ENCODE measurements at regions not wholly inside any gene's neighbourhood (a gene's known extent, or its start where the extent isn't known, plus 50 kb on each side); places are given as distances from the start of the nearest gene placed in this dataset.

DNA sequence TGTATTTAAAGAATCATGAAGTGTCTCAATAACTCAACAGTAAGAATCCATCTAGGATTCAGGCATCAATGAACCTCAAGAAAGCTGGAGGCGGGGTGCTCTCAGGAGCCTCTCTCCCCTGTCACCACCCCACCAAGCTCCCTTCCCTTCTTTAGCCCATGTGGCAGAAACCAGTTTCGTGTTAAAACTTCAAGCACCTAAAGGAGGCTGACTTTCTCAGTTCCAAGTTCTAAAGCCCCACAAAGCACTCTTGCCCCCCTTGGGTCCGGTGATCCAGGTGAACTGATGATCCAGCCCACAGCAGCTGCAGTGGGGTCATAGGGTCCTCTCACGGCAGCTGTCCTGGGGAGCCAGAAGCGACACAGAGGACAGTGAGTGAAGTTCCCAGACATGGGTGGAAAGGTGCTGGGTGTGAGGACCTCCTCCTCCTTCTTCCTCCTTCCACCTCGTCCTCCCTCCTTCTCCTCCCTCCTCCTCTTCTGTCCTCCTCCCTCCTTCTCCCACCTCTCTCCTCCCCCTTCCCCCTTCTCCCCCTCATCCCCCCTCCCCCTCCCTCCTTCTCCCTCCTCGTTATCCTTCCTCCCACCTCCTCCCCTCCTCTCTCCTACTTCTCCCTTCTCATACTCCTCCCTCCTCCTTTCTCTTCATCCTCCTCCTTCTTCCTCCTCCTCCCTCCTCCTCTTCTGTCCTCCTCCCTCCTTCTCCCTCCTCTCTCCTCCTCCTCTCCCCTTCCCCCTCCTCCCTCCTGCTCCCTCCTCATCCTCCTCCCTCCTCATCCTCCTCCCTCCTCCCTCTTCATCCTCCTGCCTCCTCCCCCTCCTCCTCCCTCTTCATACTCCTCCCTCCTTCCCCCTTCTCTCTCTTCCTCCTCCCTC is 192.4 kb upstream of the AGAP1 start:
- TF ChIP-seq, protein P1, sequence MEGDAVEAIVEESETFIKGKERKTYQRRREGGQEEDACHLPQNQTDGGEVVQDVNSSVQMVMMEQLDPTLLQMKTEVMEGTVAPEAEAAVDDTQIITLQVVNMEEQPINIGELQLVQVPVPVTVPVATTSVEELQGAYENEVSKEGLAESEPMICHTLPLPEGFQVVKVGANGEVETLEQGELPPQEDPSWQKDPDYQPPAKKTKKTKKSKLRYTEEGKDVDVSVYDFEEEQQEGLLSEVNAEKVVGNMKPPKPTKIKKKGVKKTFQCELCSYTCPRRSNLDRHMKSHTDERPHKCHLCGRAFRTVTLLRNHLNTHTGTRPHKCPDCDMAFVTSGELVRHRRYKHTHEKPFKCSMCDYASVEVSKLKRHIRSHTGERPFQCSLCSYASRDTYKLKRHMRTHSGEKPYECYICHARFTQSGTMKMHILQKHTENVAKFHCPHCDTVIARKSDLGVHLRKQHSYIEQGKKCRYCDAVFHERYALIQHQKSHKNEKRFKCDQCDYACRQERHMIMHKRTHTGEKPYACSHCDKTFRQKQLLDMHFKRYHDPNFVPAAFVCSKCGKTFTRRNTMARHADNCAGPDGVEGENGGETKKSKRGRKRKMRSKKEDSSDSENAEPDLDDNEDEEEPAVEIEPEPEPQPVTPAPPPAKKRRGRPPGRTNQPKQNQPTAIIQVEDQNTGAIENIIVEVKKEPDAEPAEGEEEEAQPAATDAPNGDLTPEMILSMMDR (IDR thresholded peaks at IDR 0.05): no peak
- no peak for TF ChIP-seq EP300 (IDR thresholded peaks at IDR 0.05)

All from sigmoid colon (tissue), 4 donors.